ENCODE measurements at regions not wholly inside any gene's neighbourhood (a gene's known extent, or its start where the extent isn't known, plus 50 kb on each side); places are given as distances from the start of the nearest gene placed in this dataset.

DNA sequence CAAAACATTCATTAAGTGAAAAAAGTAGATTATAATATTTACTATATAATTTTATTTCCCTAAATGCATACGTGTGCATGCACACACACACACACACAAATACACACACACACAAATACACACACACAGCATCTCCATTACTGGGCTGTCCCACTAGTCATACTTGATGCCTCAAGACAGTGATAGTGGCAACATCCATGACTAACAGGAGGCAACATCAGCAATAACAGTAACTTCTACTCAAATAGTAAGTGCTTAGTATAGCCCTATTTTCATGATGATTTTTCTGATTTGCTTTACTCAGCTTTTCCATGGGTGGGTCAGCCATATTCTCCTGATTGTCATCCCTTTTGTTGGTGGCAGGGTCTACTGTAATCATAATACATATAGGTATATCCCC is 325.9 kb upstream of the TEX13C start:
- no peak overlapping the region for H3K4me3 ChIP-seq (ENCODE audit: low read depth, low read length)
- TF ChIP-seq, protein P1, sequence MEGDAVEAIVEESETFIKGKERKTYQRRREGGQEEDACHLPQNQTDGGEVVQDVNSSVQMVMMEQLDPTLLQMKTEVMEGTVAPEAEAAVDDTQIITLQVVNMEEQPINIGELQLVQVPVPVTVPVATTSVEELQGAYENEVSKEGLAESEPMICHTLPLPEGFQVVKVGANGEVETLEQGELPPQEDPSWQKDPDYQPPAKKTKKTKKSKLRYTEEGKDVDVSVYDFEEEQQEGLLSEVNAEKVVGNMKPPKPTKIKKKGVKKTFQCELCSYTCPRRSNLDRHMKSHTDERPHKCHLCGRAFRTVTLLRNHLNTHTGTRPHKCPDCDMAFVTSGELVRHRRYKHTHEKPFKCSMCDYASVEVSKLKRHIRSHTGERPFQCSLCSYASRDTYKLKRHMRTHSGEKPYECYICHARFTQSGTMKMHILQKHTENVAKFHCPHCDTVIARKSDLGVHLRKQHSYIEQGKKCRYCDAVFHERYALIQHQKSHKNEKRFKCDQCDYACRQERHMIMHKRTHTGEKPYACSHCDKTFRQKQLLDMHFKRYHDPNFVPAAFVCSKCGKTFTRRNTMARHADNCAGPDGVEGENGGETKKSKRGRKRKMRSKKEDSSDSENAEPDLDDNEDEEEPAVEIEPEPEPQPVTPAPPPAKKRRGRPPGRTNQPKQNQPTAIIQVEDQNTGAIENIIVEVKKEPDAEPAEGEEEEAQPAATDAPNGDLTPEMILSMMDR (IDR thresholded peaks at IDR 0.05; ENCODE audit: insufficient read depth, low read depth, low read length, missing control alignments), result no peak
- no peak for DNase-seq (ENCODE audit: low read depth)

DNA sequence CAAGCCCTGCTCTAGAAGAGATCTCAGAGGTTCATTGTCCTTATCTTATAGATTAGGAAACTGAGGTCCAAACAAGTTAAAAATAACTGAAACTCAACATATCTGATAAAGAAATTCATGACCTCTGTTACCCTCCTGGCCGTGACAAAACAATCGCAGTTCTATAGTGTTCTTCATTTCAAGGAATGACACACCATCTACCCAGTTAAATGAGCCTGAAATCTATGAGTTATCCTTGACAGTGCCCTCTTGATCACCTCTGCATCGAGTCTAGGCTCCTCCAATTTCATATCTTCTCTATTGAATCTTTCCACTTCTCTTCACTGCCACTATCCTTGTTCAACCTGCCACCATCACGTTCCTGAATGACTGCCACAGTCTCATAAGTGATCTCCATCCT is 325.3 kb upstream of the TEX13C start:
- H3K4me3 ChIP-seq (ENCODE audit: low read depth, low read length), result no peak overlapping the region
- TF ChIP-seq, protein P1 (IDR thresholded peaks at IDR 0.05; ENCODE audit: insufficient read depth, low read depth, low read length, missing control alignments), result no peak
- no peak for DNase-seq (ENCODE audit: low read depth)

DNA sequence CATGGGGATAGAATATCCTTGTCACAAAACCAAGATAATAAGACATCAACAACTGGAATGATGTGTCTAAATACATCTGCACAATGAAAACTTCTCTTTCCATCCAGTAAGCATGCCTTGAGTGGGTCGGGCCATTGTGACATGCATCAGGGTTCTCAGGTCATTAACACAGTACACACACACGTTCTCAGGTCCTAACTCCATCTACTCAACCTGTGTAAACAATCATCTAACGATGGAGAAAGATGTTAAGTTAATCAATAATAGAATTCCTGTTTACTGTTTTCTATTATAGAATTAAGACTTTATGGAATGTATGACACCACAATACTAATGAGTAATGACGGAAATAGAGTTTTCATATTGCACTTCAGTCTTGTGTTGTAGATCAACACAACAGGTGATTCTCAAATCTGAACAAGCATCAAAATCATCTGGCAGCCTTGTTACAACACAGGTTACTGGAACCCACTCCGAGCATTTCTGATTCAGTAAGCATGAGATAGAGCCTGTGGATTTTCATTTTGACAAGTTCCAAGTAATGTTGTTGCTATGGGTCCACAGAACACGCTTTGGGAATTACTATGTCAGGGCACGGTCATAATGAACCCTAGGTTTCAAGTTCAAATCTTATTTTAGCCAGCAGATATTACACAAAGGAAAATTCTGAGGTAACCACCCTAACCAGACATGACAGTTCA is 315.8 kb upstream of the TEX13C start:
- H3K4me3 ChIP-seq (ENCODE audit: low read depth, low read length), result no peak overlapping the region
- no peak for DNase-seq (ENCODE audit: low read depth)
- TF ChIP-seq, protein P1 (IDR thresholded peaks at IDR 0.05; ENCODE audit: insufficient read depth, low read depth, low read length, missing control alignments), result no peak

DNA sequence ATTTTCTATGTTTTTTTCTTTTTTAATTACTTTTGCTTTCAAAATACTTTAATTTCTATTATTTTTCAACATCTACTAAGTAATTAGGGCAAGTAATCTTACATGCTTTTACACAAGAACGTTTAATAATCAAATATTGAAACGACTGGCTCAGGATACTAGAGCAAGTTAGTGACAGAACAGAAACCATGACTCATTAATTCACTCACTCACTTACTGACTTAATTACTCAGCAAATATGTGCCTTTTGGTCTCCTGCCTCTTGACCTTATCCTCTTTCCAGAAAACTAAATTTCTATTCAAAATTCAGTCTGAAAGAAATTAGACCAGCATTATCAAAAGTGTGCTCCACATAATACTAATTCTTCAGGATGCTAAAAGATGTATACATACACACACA is 314.9 kb upstream of the TEX13C start:
- no peak overlapping the region for H3K4me3 ChIP-seq (ENCODE audit: low read depth, low read length)
- TF ChIP-seq, protein P1 (IDR thresholded peaks at IDR 0.05; ENCODE audit: insufficient read depth, low read depth, low read length, missing control alignments), result no peak
- no peak for DNase-seq (ENCODE audit: low read depth)

DNA sequence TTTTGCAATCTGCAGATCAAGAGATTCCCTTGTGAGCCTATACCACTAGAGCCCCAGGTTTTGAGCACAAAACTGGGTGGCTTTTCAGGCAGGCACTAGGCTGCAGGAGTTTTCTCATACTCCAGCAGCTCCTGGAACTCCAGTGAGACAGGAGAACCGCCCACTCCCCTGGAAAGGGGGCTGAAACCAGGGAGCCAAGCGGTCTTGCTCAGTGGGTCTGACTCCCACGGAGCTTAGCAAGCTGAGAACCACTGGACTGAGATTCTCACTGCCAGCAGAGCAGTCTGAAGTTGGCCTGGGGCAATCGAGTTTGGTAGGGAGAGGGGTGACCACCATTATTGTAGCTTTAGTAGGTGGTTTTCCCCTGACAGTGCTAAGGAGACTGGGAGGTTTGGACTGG is 313.8 kb upstream of the TEX13C start:
- no peak overlapping the region for H3K4me3 ChIP-seq (ENCODE audit: low read depth, low read length)
- TF ChIP-seq, protein P1 (IDR thresholded peaks at IDR 0.05; ENCODE audit: insufficient read depth, low read depth, low read length, missing control alignments), result no peak
- no peak for DNase-seq (ENCODE audit: low read depth)

DNA sequence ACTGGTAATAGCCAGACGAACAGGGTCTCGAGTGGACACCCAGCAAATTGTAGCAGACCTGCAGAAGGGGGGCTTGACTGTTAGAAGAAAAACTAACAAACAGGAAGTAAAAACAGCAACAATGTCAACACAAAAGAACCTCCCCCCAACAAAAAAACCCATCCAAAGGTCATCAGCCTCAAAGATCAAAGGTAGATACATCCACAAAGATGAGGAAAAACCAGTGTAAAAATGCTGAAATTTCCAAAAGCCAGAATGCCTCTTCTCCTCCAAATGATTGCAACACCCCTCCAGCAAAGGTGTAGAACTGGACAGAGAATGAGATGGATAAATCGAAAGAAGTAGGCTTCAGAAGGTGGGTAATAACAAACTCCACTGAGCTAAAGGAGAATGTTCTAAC is 313.0 kb upstream of the TEX13C start:
- DNase-seq (ENCODE audit: low read depth), result no peak
- H3K4me3 ChIP-seq (ENCODE audit: low read depth, low read length), result no peak overlapping the region
- TF ChIP-seq, protein P1 (IDR thresholded peaks at IDR 0.05; ENCODE audit: insufficient read depth, low read depth, low read length, missing control alignments), result no peak

DNA sequence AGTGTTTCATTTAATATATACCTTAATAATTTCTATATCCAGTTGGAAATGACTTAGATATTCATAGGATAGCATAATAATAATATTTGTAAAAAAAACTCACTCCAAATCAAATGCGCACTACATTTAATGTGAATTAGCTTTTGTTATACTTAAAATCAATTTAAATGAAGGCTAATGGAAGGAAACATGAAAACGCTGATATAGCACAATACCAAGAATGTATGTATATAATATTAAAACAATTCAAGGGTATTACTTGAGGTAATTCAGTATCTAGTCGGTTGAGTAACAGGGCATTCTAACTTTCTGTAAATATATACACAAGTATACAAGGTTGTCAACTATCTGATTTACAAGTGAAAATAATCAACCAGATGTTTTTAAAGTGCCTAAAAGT is 307.1 kb upstream of the TEX13C start:
- no peak for DNase-seq (ENCODE audit: low read depth)
- H3K4me3 ChIP-seq (ENCODE audit: low read depth, low read length), result no peak overlapping the region
- TF ChIP-seq, protein P1 (IDR thresholded peaks at IDR 0.05; ENCODE audit: insufficient read depth, low read depth, low read length, missing control alignments), result no peak
